Heart left ventricle (tissue), 16 donors: ENCODE measurements at regions not wholly inside any gene's neighbourhood (a gene's known extent, or its start where the extent isn't known, plus 50 kb on each side); places are given as distances from the start of the nearest gene placed in this dataset.

ENCODE experiments used
- ATAC-seq, 4 donors: fragments of 200-7000 bp; cut with Tn5 transposase; one replicate each; pipeline ENCODE4 v1.9.1; 2020 to 2022; ENCODE audit warnings: moderate library complexity in 4 of 4, mild to moderate bottlenecking in 3 of 4, moderate number of reproducible peaks in 1 of 4
- DNase-seq, 5 donors: peaks; one replicate each; pipeline ENCODE4 v3.0.0-alpha.2; 2020
- H3K27ac ChIP-seq, 12 donors: fragments of 200-600 bp; sonication (generic) in 4 of 12; one replicate each; pipeline versions ENCODE4 v1.5.0 to v1.8.0; 2016 to 2022; ENCODE audit warnings: mild to moderate bottlenecking in 2 of 12
- H3K27me3 ChIP-seq, 9 donors: fragments of 200-600 bp; sonication (generic) in 2 of 9; one replicate each; pipeline versions ENCODE4 v1.5.1 to v1.8.0; 2016 to 2022; ENCODE audit warnings: mild to moderate bottlenecking in 3 of 9
- H3K36me3 ChIP-seq, 9 donors: fragments of 200-600 bp; sonication (generic) in 2 of 9; one replicate each; pipeline versions ENCODE4 v1.5.0 to v1.8.0; 2018 to 2022; ENCODE audit warnings: mild to moderate bottlenecking in 2 of 9
- H3K4me1 ChIP-seq, 12 donors: fragments of 200-600 bp; sonication (generic) in 4 of 12; one replicate each; pipeline versions ENCODE4 v1.5.0 to v1.8.0; 2016 to 2022; ENCODE audit warnings: mild to moderate bottlenecking in 3 of 12
- H3K4me3 ChIP-seq, 12 donors: fragments of 200-600 bp; sonication (generic) in 4 of 12; one replicate each; pipeline versions ENCODE4 v1.5.0 to v1.8.0; 2017 to 2022; ENCODE audit warnings: mild to moderate bottlenecking in 9 of 12, moderate library complexity in 4 of 12
- H3K9me3 ChIP-seq, 12 donors: fragments of 200-600 bp; sonication (generic) in 4 of 12; one replicate each; pipeline versions ENCODE4 v1.5.0 to v1.8.0; 2016 to 2022; ENCODE audit warnings: mild to moderate bottlenecking in 1 of 12
- POLR2A ChIP-seq, 2 donors: fragments of 450-650 bp; IDR thresholded peaks; one replicate each; pipeline ENCODE4 v1.6.1; 2017; ENCODE audit warnings: antibody characterized with exemption in 2 of 2, mild to moderate bottlenecking in 2 of 2, moderate library complexity in 2 of 2
- WGBS, 4 donors: extraction: QIAGEN DNeasy Blood & Tissue Kit in 2 of 4; methylation state at CpG; one replicate each; pipeline versions ENCODE4 v1.1.5 to v1.1.7; 2013 to 2018; 5-methylcytosine and 5-hydroxymethylcytosine counted together
- intact Hi-C, 10 donors: fragments of 100-400 bp; cut with DNase I; formaldehyde crosslinking; loops; one replicate each; pipeline versions ENCODE4 v1.11.1 to v1.14.2; 2022
- TF ChIP-seq, protein P1 (sequence below), 12 donors: fragments of 200-600 bp; sonication (generic) in 4 of 12; IDR thresholded peaks; one replicate each; pipeline versions ENCODE4 v1.5.0 to v1.8.0; 2018 to 2022; ENCODE audit warnings: antibody characterized with exemption in 12 of 12, mild to moderate bottlenecking in 5 of 12
- donor health status: ischemic (EF 13 %, LVEDD 7.1; RV severe dilation, severe dysfunction).
- donor health status: healthy with polysubstance abuse.
- donor health status: DM: no; HTN: yes; CAD: no.
- donor health status: DM: no; HTN: no; CAD: no.
- donor health status: ischemic (EF 25% LVEDD 6.9; RV normal size, moderate dysfunction).
- donor health status: ischemic (EF 25% LVEDD 5.7; RV mildly dilated, moderate dysfunction).
- donor health status: healthy.
- donor health status: DM: yes; HTN: yes; CAD: no.
- donor health status: ischemic (EF 35%, LVEDD 5.7; RV mildly dilated, moderate dysfunction).
- donor health status: nonischemic (EF 11% LVEDD 7.7; RV severe dilation, severe dysfunction).
- donor health status: DM: yes; HTN: yes; CAD: no.
- donor health status: PGD.
- donor health status: ischemic (EF 29% LVEDD 5.4; RV normal size, mild dysfunction).
- donor health status: nonischemic (EF 23%, LVEDD 6.1; RV moderate dilation, normal function).

DNA sequence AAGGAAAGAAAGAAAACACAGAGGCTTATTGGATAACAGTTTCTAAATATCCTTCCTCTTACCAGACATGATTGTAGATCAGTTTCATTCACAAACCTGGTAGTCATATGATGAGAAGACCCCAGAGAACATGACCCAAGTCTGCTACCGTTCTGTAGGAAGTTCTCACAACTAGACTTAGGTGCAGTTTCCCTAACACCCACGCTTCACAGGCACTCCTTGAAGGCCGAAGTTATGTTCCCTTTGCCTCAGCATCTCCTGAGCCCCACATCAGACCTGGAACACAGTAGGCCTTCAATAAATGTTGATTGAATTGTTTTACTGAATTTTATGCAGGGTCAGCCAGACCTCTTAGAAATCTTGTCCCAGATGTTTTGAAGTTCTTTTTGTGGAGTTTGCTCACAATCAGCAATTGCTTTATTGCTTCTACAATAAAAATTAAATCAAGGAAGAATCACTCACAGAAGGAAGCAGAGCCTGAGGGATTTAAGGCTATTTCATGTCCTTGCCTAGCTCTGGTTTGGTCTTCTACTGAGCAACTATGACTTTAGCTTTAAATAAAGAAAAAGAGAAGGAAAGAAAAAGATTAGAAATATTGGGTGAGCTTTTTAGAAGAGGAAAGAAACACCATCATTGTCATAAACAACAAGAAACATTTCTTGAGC, 138.6 kb upstream of the MDM1 start:
- WGBS, 4 donors: 79 to 98% (median 92%) methylated on average over 3 of the region's 3 CpGs
- no peak for DNase-seq
- ATAC-seq: no peak
- H3K27me3 ChIP-seq: no peaks in the 10 kb centered on the region
- no peak overlapping the region for H3K4me3 ChIP-seq
- TF ChIP-seq, protein P1, sequence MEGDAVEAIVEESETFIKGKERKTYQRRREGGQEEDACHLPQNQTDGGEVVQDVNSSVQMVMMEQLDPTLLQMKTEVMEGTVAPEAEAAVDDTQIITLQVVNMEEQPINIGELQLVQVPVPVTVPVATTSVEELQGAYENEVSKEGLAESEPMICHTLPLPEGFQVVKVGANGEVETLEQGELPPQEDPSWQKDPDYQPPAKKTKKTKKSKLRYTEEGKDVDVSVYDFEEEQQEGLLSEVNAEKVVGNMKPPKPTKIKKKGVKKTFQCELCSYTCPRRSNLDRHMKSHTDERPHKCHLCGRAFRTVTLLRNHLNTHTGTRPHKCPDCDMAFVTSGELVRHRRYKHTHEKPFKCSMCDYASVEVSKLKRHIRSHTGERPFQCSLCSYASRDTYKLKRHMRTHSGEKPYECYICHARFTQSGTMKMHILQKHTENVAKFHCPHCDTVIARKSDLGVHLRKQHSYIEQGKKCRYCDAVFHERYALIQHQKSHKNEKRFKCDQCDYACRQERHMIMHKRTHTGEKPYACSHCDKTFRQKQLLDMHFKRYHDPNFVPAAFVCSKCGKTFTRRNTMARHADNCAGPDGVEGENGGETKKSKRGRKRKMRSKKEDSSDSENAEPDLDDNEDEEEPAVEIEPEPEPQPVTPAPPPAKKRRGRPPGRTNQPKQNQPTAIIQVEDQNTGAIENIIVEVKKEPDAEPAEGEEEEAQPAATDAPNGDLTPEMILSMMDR (IDR thresholded peaks at IDR 0.05): no peak
- TF ChIP-seq POLR2A (IDR thresholded peaks at IDR 0.05): no peak
- H3K36me3 ChIP-seq: no peaks in the 10 kb centered on the region
- H3K9me3 ChIP-seq: no peaks in the 10 kb centered on the region
- intact Hi-C loops: no loop called here
- no peak overlapping the region for H3K27ac ChIP-seq
- H3K4me1 ChIP-seq: no peaks in the 10 kb centered on the region

DNA sequence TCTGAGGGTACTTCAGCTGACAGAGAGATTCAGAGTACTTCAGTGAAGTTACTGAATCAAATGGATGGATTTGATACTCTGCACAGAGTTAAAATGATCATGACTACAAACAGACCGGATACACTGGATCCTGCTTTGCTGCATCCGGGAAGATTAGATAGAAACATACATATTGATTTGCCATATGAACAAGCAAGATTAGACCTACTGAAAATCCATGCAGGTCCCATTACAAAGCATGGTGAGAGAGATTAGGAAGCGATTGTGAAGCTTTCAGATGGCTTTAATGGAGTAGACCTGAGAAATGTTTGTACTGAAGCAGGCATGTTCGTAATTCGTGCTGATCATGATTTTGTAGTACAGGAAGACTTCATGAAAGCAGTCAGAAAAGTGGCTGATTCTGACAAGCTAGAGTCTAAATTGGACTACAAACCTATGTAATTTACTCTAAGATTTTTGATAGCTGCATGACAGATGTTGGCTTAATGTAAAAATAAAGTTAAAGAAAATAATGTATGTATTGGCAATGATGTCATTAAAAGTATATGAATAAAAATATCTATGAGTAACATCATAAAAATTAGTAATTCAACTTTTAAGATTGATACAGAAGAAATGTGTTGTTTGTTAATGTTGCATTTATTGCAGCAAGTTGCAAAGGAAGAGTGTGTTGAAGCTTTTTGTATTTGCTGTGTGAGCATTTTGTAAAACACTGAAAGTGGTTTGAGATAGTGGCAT, 136.1 kb upstream of the RAP1B start:
- H3K27ac ChIP-seq: no peak overlapping the region
- no peaks in the 10 kb centered on the region for H3K36me3 ChIP-seq
- H3K27me3 ChIP-seq: no peaks in the 10 kb centered on the region
- 76 to 82% (median 80%) methylated on average over 5 of the region's 5 CpGs for WGBS, 4 donors
- ATAC-seq (no peak), DNase-seq (no peak)
- no peaks in the 10 kb centered on the region for H3K4me1 ChIP-seq
- intact Hi-C loops: no loop called here
- TF ChIP-seq POLR2A (IDR thresholded peaks at IDR 0.05): no peak
- TF ChIP-seq, protein P1 (IDR thresholded peaks at IDR 0.05): no peak
- H3K4me3 ChIP-seq: no peak overlapping the region
- H3K9me3 ChIP-seq: no peaks in the 10 kb centered on the region

DNA sequence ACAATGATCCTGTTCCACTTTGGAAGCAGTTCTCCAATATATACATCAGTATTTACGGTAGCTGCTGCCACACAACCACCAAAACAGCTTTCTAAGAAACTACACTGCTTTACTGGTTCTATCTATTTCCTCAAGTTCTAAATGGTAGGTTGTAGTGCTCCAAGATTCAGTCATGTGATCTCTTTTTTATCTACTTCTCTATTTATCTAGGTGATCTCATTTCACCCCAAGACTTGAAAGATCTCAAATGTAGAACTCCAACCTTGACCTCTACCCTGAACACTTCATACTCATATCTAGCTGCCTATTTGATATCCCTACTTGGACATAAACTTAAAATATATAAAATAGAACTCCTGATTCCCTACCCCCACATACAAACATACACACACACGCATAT, 133.9 kb upstream of the RAP1B start:
- H3K27me3 ChIP-seq: no peaks in the 10 kb centered on the region
- WGBS, 4 donors: 95 to 99% (median 96%) methylated on average over 2 of the region's 2 CpGs
- TF ChIP-seq, protein P1 (IDR thresholded peaks at IDR 0.05): no peak
- TF ChIP-seq POLR2A (IDR thresholded peaks at IDR 0.05): no peak
- ATAC-seq (no peak), DNase-seq (no peak)
- H3K4me1 ChIP-seq: peaks cover 0 to 12% (median 0%) of the 10 kb centered on the region in 12 donors
- no peaks in the 10 kb centered on the region for H3K36me3 ChIP-seq
- H3K4me3 ChIP-seq: no peak overlapping the region
- peaks cover 0 to 5% (median 0%) of the 10 kb centered on the region in 12 donors for H3K9me3 ChIP-seq
- H3K27ac ChIP-seq: no peak overlapping the region
- intact Hi-C loops: no loop called here

DNA sequence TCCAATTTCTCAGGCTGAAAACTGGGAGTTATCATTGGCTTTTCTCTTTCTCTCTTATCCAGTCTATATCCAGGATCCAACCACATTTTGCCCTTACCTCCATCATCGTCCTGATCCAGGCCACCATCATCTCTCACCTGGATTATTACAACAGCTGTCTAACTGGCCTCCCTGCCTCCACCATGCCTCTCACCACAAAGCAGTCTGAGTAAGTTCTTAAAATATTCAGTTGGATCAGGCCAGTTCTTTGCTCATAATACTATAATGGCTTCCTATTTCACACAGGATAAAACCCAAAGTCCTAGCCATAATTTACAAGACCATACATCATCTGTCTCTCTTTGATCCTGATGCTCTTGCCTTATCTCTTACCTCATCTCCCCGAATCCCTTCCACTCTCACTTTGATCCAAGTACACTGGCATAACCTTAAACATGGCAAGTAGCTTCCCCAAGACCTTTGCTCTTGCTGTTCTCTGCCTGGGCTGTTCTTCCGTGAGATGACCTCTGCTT, 133.4 kb upstream of the RAP1B start:
- ATAC-seq (no peak), DNase-seq (no peak)
- no peak for TF ChIP-seq POLR2A (IDR thresholded peaks at IDR 0.05)
- TF ChIP-seq, protein P1 (IDR thresholded peaks at IDR 0.05): no peak
- Histone ChIP-seq H3K4me1 (peaks cover 0 to 17% (median 0%) of the 10 kb centered on the region in 12 donors), H3K27ac (no peak overlapping the region), H3K27me3 (no peaks in the 10 kb centered on the region), H3K4me3 (no peak overlapping the region), H3K9me3 (peaks cover 0 to 5% (median 0%) of the 10 kb centered on the region in 12 donors), H3K36me3 (no peaks in the 10 kb centered on the region)
- intact Hi-C loops: no loop called here
- 91 to 94% (median 93%) methylated on average over 3 of the region's 3 CpGs for WGBS, 4 donors
